ENCODE measurements at regions not wholly inside any gene's neighbourhood (a gene's known extent, or its start where the extent isn't known, plus 50 kb on each side); places are given as distances from the start of the nearest gene placed in this dataset.

DNA sequence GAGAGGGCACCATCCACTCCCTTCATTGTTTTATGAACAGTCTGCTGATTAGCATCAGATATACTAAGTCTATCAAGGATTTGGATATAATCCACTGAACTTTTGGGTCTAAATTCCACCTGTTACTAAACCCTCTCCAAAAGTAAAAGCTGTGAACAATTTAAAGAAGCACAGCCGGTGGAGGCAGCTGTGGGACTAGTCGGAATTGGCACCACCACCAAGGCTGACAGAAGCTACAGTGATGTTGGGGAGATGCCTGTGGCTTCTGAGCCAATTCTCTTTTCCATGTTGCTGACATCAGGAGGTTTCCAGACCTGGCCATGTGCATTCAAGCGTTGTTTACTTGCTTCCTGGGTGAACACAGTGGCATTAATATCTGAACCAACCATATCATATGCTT lies 679.0 kb upstream of the CA10 start:
- no peak for DNase-seq

DNA sequence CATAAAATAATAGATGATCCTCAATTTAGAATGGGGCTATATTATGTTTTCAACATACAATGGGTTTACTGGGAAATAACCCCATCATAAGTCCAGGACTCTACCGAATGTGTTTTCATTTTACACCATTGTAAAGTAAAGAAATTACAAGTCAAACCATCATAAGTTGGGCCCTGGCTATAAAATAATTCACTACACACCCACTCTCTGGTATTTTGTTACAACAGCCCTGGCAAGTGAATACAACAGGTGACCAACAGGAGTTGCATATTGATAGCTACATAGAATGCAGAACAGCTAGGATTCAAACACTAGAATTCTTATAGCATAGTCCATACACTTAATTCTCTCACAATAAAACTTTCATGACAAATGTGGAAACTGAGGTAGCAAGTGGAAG lies 673.0 kb upstream of the CA10 start:
- DNase-seq, result no peak

DNA sequence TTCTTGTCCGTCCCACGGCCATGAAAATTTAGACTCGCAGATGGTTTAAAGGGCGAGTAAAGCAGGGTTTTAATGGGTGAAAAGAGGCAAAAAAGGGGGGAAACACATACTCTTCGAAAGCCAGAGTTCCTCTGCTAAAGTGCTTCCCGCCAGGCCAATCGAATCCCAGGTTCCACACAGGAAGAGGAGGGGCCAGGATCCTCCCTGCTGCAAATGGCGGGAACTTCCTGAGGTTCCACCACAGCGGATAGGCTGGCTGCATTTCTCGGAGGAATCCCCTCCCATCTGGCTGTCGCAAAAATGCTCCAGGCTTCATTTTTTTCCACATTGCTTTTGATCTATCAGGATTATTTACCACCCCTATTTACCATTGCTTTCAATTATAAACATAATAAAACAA lies 670.1 kb upstream of the CA10 start:
- no peak for DNase-seq

DNA sequence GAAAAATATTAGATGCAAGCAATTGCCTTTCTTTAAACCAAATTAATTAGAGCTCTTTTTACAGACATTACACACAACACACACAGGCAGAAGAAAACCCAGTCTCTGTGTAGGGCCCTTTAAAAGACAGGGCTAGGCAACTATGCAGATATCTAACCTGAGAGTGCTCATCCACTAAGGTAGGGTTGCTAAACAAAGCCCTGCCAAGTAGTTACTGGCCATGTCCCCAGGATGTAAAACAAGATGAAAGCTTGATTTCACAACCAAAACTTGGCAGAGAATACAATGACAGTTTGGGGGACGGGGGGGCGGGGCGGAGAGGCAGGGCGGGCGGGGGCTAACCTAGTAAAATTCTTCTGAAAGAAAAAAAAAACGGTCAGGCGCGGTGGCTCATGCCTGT lies 669.0 kb upstream of the CA10 start:
- DNase-seq, result no peak

GRCh38 chr17:52824542-52824941 lies 666.0 kb upstream of the CA10 start:
- no peak for DNase-seq

- no peak for DNase-seq
Measured at GRCh38 chr17:52823155-52823554, 664.6 kb upstream of the CA10 start.

DNA sequence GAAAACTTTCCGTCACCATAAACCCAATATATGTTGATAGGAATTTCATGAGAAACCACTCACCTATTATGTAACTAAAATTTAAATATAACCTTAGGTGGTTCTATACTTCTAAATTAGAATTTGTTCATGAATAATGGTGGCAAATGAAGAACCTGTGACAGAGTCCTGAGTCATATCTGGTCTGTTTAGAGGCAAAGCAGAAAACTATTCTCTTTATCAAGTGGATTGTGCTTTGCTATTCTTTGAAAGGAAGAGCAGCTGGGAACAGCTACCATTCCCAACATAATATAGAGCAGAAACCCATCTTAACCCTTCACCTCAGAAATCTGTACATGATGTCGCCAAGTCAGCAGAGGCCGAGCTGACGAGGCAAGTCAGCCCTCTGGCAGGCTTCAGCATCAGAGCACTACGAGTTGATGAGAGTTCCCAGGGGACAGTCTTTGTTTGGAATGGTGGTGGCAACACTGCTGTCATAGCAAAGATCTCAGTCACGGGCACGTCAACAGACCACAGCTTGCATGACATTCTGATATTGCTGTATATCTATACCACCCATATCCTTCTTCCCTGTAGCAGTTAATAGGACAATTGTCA lies 631.9 kb upstream of the CA10 start:
- peak; percentile 42 for DNase-seq

- DNase-seq, result no peak
Measured at GRCh38 chr17:52789829-52790228, 631.3 kb upstream of the CA10 start.

DNA sequence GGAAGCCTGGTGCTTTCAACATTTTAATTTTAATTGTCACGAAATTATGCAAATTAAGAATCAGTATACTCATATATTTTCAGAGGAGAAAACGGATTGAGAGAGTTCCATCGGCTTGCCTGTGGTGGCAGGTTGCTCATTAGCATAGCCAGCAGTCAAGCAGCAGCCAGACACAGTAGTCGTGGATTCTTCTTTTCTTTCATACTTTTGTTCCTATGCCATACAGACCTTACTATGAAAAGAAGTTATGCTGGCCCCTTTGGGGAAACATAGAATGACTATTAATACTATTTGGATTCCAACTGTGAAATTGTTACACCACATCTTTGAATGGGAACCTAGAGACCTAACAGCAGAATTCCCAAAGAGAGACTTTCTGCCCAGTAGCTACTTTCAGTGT lies 617.7 kb upstream of the CA10 start:
- no peak for DNase-seq

DNA sequence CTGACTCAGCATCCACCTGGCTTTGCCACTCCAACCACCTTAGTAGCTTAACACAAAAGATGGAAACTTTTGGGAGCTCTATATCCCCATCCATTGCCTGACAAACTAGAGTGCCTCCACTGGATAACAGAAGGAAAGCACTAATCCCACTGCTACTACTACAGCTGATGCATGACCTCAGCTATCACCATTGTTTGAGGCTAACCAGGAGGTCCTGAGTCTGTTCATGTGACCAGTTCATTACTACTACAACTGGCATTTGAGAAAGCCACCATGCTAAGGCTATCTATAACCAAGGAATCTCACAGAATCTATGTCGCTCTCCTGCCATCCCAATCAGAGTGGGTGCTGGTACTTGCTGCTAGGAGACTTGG lies 604.3 kb upstream of the CA10 start:
- no peak for DNase-seq

GRCh38 chr17:52762147-52762793 lies 603.8 kb upstream of the CA10 start:
- no peak for DNase-seq

DNA sequence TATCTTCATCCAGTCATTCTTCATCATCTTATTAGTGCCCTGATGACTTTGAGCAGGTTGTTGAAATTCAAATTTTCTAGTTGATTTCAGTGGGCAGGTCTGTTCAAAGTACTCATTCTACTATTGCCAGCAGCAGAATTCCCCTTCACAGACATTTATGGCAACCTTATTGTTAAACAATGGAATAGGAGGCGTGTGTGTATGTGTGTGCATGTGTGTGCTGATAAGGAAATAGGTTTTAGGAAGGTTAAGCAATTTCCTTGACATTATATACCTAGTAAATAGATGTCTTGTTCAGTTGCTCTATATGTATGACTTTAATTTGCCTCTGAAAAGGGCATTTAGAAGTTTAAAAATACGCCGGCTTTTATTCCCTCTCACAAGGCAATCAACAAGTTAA lies 601.4 kb upstream of the CA10 start:
- DNase-seq, result no peak

- no peak for DNase-seq
Measured at GRCh38 chr17:52758481-52758880, 600.0 kb upstream of the CA10 start.

DNA sequence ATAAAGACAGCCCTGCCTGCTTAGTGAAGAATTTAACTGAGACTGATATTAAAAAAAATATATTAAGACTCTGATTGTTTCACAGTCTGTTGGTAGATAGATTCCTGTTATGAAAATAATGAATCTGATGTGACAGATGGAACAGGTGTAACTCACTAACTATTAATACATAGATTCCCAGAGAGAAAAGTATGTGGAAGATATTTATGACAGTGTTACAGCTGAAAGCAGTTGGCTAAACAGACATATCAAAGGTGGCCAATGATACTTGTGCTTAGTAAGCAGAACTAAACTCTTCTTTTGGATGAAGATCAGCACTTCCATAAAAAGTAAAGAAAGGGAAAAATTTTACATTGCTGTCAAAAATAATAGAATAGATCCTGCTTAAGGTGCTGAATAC lies 598.2 kb upstream of the CA10 start:
- no peak for DNase-seq

DNA sequence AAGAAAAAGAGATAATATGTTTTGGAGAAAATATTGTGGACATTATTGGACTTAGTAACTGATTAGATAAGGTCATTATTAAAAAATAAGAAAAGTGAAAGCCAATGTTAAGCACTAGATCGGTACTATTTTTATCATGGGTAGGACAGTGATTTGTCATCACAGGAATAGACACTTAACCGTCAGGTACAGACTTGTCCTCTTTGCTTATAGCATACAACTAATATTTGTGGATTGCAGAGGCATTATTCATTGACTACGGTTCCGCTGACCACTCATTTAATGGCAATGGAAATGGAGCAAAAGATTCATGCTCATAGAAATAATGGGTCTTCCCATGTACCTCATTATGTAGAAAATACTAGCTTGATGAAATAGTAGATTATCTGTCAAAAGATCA lies 596.3 kb upstream of the CA10 start:
- no peak for DNase-seq

DNA sequence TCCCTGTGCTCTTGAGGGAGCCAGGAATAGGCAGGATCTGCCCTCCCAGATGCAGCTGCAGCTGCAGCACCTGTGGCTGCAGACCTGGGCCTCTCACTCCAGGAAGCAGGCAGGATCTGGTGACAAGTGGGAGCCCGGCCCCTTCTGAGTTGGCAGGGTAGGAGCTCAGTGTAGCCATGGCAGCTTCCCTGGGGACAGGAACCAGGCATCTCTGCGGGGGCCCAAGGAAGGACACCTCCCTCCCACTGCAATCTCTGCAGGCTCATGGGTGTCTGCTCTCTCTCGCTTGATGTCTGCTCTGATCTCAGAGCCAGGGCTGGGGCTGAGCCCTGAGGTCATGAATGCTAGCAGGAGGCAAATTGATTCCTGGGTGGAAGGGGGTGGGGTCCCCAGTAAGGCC lies 592.5 kb upstream of the CA10 start:
- no peak for DNase-seq

GRCh38 chr17:52744179-52744578 lies 585.7 kb upstream of the CA10 start:
- DNase-seq, result peak; percentile 16

DNA sequence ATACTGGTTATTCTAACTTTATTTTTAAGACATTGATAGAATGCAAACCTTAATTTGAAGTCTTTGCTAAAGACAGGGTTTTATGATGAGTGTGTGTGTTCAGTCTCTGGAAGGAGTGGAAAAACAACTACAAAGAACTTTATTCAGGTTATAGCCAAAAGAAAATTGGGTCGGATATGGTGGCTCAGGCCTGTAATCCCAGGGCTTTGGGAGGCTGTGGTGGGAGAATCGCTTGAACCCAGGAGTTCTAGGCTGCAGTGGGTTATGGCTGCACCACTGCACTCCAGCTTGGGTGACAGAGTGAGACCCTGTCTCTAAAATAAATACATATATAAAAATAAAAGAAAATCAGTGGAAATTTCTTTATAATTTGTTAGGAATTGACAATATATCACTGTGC lies 581.5 kb upstream of the CA10 start:
- DNase-seq, result no peak

- DNase-seq, result no peak
Measured at GRCh38 chr17:52738791-52739190, 580.3 kb upstream of the CA10 start.

DNA sequence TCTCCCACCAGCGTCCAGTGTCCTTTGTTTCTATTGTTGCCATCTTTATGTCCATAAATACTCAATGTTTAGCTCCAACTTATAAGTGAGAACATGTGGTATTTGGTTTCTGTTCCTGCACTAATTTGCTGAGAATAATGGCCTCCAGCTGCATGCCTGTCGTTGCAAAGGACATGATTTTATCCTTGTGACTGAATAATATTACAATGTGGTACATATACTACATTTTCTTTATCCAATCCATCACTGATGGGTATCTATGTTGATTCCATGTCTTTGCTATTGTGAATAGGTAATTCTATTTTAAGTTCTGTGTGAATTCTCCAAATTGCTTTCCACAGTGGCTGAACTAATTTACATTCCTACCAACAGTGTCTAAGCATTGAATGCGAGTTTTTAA lies 578.6 kb upstream of the CA10 start:
- DNase-seq, result no peak

GRCh38 chr17:52732841-52733240 lies 574.3 kb upstream of the CA10 start:
- no peak for DNase-seq

DNA sequence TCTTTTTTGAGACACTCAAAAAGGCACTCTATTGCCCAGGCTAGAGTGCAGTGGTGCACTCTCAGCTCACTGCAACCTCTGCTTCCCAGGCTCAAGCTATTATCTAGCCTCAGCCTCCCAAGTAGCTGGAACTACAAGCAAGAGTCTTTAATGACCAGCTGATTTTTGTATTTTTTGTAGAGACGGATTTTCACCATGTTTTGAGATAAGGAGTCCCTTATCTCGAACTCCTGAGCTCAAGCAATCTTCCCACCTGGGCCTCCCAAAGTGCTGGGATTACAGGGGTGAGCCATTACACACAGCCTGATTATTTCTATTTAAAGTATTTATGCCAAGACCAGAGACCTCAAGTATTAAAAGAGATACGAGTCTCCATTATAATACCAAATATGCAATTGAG lies 566.1 kb upstream of the CA10 start:
- DNase-seq, result no peak

DNA sequence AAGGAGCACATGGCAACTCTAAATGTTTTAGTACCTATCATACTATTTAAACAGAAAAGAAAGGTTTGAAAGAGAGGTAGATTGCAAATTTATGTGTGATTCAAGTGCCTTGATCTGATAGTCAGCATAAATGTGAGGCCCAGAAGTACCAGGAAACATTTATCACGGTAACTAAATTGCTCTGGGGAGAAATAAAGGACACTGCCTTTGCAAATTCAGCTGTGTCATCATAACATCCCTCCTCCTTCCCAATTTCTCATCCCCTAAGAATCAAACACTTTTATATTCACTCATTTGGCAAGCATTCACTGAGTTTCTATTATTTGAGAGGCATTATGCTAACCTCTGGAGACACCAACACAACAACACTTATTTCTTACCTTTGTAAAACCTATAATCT lies 563.4 kb upstream of the CA10 start:
- DNase-seq, result no peak

- no peak for DNase-seq
Measured at GRCh38 chr17:52710363-52710901, 551.9 kb upstream of the CA10 start.

GRCh38 chr17:52709724-52710123 lies 551.2 kb upstream of the CA10 start:
- DNase-seq, result no peak
